HL-60 (cell line): ENCODE measurements at regions not wholly inside any gene's neighbourhood (a gene's known extent, or its start where the extent isn't known, plus 50 kb on each side); places are given as distances from the start of the nearest gene placed in this dataset.
A peak's percentile ranks its signal among the peaks of the same experiment; 100 is the strongest.

Experiments used
- CTCF ChIP-seq: IDR thresholded peaks from one replicate; pipeline ENCODE4 v1.5.1; 2011; ENCODE audit warnings: low read length, control low read depth, inconsistent platforms; ENCODE audit not compliant: insufficient read depth
- GABPA ChIP-seq: IDR thresholded peaks from 2 replicates; pipeline ENCODE4 v1.6.1; 2012; ENCODE audit warnings: low read depth
- POLR2AphosphoS5 ChIP-seq: IDR thresholded peaks from 2 replicates; pipeline ENCODE4 v1.6.1; 2012; ENCODE audit warnings: low read depth
- SPI1 ChIP-seq: IDR thresholded peaks from 2 replicates; pipeline ENCODE4 v1.6.1; 2012; ENCODE audit warnings: low read depth, mild to moderate bottlenecking, borderline replicate concordance
- TF ChIP-seq, protein P1 (sequence below): IDR thresholded peaks from 2 replicates; pipeline ENCODE4 v1.6.1; 2012; ENCODE audit warnings: low read depth; ENCODE audit not compliant: insufficient replicate concordance

GRCh38 chr7:138303230-138304070 is 156.6 kb upstream of the TRIM24 start:
- TF ChIP-seq, protein P1, sequence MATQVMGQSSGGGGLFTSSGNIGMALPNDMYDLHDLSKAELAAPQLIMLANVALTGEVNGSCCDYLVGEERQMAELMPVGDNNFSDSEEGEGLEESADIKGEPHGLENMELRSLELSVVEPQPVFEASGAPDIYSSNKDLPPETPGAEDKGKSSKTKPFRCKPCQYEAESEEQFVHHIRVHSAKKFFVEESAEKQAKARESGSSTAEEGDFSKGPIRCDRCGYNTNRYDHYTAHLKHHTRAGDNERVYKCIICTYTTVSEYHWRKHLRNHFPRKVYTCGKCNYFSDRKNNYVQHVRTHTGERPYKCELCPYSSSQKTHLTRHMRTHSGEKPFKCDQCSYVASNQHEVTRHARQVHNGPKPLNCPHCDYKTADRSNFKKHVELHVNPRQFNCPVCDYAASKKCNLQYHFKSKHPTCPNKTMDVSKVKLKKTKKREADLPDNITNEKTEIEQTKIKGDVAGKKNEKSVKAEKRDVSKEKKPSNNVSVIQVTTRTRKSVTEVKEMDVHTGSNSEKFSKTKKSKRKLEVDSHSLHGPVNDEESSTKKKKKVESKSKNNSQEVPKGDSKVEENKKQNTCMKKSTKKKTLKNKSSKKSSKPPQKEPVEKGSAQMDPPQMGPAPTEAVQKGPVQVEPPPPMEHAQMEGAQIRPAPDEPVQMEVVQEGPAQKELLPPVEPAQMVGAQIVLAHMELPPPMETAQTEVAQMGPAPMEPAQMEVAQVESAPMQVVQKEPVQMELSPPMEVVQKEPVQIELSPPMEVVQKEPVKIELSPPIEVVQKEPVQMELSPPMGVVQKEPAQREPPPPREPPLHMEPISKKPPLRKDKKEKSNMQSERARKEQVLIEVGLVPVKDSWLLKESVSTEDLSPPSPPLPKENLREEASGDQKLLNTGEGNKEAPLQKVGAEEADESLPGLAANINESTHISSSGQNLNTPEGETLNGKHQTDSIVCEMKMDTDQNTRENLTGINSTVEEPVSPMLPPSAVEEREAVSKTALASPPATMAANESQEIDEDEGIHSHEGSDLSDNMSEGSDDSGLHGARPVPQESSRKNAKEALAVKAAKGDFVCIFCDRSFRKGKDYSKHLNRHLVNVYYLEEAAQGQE = no peak
- no peak for TF ChIP-seq CTCF
- TF ChIP-seq POLR2AphosphoS5 = no peak
- TF ChIP-seq GABPA = no peak
- TF ChIP-seq SPI1 = peak; percentile 51
